AG10803 (cell line): ENCODE measurements at regions not wholly inside any gene's neighbourhood (a gene's known extent, or its start where the extent isn't known, plus 50 kb on each side); places are given as distances from the start of the nearest gene placed in this dataset.

Source experiments
- DNase-seq: peaks from one replicate; pipeline ENCODE4 v3.0.0; 2010; ENCODE audit warnings: low read depth
- H3K4me3 ChIP-seq: 2 replicates; pipeline ENCODE4 v1.5.1; 2011; ENCODE audit warnings: mild to moderate bottlenecking, low read length, control low read depth
- TF ChIP-seq, protein P1 (sequence below): conservative IDR thresholded peaks from 2 replicates; pipeline ENCODE4 v1.5.1; 2011; ENCODE audit warnings: mild to moderate bottlenecking, low read length, control low read depth, inconsistent platforms

DNA sequence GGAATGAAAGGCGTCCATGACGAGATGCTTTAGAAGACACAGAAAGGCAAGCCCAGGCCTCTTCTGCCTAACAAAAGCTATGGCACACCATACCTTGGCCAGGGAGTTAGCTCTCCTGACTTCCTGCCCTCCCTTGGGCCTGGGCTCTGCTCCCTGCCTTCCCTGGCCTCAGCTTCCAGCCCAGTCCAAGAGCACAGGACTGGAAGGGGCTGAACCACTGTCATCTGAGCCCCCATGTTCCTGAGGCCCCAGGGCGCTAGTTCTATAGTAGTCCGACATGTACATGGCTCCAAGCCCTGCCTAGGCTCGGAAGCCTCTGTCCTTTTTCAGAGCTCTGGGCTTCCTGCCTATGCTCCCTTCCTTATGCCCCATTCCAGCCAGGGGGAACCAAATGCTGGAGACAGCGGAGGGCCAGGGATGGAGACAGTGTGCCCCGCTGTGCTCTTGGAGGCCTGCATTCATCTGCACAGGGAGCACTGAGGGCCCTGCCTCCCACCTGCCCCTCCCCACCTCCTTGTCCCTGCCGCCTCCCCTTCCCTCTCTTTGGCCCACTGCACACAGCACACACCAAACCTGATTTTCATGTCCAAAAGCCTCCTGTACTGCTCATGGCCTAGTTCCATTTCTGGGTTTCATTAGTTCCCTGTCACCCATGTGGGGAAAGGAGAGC, 240.1 kb downstream of the RHOU start:
- DNase-seq: no peak
- no peak overlapping the region for H3K4me3 ChIP-seq
- TF ChIP-seq, protein P1, sequence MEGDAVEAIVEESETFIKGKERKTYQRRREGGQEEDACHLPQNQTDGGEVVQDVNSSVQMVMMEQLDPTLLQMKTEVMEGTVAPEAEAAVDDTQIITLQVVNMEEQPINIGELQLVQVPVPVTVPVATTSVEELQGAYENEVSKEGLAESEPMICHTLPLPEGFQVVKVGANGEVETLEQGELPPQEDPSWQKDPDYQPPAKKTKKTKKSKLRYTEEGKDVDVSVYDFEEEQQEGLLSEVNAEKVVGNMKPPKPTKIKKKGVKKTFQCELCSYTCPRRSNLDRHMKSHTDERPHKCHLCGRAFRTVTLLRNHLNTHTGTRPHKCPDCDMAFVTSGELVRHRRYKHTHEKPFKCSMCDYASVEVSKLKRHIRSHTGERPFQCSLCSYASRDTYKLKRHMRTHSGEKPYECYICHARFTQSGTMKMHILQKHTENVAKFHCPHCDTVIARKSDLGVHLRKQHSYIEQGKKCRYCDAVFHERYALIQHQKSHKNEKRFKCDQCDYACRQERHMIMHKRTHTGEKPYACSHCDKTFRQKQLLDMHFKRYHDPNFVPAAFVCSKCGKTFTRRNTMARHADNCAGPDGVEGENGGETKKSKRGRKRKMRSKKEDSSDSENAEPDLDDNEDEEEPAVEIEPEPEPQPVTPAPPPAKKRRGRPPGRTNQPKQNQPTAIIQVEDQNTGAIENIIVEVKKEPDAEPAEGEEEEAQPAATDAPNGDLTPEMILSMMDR: no peak

DNA sequence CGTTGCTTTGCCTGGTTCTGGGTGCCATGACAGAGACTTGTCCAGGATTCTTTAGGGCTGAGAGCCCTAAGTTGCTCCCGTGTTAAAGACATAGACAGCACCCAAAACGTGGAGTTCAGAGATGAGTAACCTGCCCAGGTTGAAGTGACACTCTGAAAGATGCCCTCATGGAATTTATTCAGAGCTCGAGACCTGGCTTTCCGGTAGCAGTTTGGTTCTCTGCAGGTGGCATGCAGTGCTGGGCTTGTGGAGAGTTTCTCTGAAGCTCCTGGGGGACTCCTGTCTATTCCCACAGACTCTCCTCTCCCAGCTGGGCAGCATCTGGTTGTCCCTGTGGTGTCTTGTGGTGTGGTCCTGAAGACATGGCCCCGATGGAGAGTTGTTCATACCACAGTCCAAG, 241.0 kb downstream of the RHOU start:
- TF ChIP-seq, protein P1: no peak
- DNase-seq: no peak

DNA sequence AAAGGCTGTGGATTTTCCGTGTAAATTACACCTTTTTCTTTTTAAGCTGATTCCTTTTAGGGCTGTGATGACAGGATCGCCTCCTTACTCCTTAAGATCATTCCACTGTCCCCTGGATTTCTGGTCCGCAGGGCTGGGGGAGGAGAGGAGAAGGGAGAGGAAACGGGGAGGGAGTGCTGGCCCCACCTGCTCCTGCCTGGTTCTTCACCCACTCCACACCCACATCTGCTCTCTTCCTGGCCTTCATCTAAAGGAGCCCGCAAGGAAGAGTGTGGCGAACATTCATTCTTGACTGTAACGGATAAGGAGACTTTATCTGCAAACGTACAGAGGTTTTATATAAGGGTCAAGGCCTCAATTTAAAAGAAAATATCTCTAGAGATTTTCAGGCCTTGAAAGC, 242.0 kb downstream of the RHOU start:
- no peak for DNase-seq
- TF ChIP-seq, protein P1: no peak

More for the DNA sequence above, 241.0 kb downstream of the RHOU start:
- no peak overlapping the region for H3K4me3 ChIP-seq

GRCh38 chr1:228977741-228978140, 242.5 kb downstream of the RHOU start:
- TF ChIP-seq, protein P1: no peak
- H3K4me3 ChIP-seq: no peak overlapping the region
- no peak for DNase-seq

More for the DNA sequence above, 242.0 kb downstream of the RHOU start:
- H3K4me3 ChIP-seq: no peak overlapping the region

DNA sequence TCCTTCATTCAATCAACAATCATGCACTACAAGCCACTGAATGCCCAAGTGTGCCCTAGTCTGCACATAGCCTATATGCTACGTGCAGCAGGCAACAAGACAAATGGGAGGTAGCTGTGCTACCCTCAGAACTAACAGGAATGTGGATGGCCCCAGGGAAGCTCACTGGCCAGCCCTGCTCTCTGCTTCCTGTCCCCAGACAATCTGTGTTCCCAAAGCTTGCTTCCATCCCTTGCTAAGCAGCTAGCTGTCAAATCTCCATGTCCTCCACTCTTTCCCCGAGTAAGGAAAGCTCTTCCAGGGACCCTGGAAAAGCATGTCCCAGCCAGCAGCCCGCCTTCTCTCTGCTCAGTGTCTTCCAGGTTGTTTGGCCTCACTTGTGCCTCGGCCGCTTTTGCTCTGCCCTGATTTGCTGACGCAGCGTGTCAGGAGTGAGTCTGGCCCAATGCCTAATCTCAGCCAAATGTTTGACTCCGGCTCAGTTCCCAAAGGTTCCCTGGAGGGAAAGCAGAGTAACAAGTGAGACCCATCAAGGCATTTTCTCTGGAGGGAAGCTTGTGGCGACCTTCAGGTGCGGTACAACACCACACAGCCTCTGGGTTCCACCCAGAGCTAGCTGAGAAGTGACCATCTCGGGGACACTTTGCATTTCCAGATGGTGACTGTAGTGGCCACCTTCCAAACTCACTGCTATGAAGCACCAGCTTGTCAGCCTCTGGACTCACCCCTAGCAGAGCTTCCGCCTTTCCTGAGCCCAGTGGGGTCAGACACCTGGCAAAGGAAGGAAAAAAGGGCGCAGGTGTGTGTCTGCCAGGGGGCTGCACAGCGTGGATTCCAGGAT, 243.4 kb downstream of the RHOU start:
- DNase-seq: peak; percentile 22
- TF ChIP-seq, protein P1: no peak
- no peak overlapping the region for H3K4me3 ChIP-seq

GRCh38 chr1:228979325-228979699, 244.0 kb downstream of the RHOU start:
- no peak for DNase-seq
- TF ChIP-seq, protein P1: no peak
- no peak overlapping the region for H3K4me3 ChIP-seq

DNA sequence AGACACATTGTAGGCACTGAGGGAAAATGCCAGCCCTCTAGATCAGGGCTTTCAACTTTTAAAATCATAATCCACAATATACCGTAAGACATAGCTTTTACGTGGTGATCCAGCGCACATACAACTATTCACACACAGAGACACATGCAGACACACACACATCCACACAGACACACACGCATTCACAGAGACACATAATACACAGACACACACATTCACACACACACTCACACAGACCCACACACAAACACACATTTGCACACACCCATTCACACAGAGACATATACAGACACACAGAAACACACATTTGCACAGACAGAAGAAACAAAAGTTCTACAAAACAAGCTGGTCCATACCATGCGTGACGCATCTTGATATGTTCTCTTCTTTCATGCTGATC, 244.5 kb downstream of the RHOU start:
- TF ChIP-seq, protein P1: no peak
- no peak overlapping the region for H3K4me3 ChIP-seq
- DNase-seq: no peak
